Heart left ventricle (tissue), 13 donors: ENCODE measurements at regions not wholly inside any gene's neighbourhood (a gene's known extent, or its start where the extent isn't known, plus 50 kb on each side); places are given as distances from the start of the nearest gene placed in this dataset.

Experiments used
- CTCF ChIP-seq, 12 donors: fragments of 200-600 bp; sonication (generic) in 4 of 12; IDR thresholded peaks; one replicate each; pipeline versions ENCODE4 v1.5.0 to v1.8.0; 2018 to 2022; ENCODE audit warnings: antibody characterized with exemption in 12 of 12, mild to moderate bottlenecking in 5 of 12
- POLR2A ChIP-seq, 2 donors: fragments of 450-650 bp; IDR thresholded peaks; one replicate each; pipeline ENCODE4 v1.6.1; 2017; ENCODE audit warnings: antibody characterized with exemption in 2 of 2, mild to moderate bottlenecking in 2 of 2, moderate library complexity in 2 of 2
- donor health status: ischemic (EF 13 %, LVEDD 7.1; RV severe dilation, severe dysfunction).
- donor health status: DM: no; HTN: yes; CAD: no.
- donor health status: DM: no; HTN: no; CAD: no.
- donor health status: ischemic (EF 25% LVEDD 6.9; RV normal size, moderate dysfunction).
- donor health status: ischemic (EF 25% LVEDD 5.7; RV mildly dilated, moderate dysfunction).
- donor health status: ischemic (EF 35%, LVEDD 5.7; RV mildly dilated, moderate dysfunction).
- donor health status: nonischemic (EF 11% LVEDD 7.7; RV severe dilation, severe dysfunction).
- donor health status: DM: yes; HTN: yes; CAD: no.
- donor health status: PGD.
- donor health status: ischemic (EF 29% LVEDD 5.4; RV normal size, mild dysfunction).
- donor health status: nonischemic (EF 23%, LVEDD 6.1; RV moderate dilation, normal function).

- TF ChIP-seq CTCF (IDR thresholded peaks at IDR 0.05): no peak
- TF ChIP-seq POLR2A (IDR thresholded peaks at IDR 0.05): no peak
Measured at GRCh38 chr1:94753171-94753972, 66.8 kb upstream of the SLC44A3 start.
